Inflammatory macrophage treated with lipopolysaccharide for 4 hours (primary cell): ENCODE measurements at regions not wholly inside any gene's neighbourhood (a gene's known extent, or its start where the extent isn't known, plus 50 kb on each side); places are given as distances from the start of the nearest gene placed in this dataset.
"Not testable (repeated sequence)": the region's sequence is repeated elsewhere in the genome, so short reads cannot be mapped to it uniquely, and the experiment has no call there.

Experiments used
- DNase-seq: peaks from one replicate; pipeline ENCODE4 v3.0.0-alpha.2; 2020

GRCh38 chr2:166727095-166727494, 161.2 kb upstream of the XIRP2 start:
- DNase-seq: peak; percentile 82

GRCh38 chr2:166725927-166726924, 162.1 kb upstream of the XIRP2 start:
- DNase-seq: no peak

GRCh38 chr2:166716968-166717367, 171.3 kb upstream of the XIRP2 start:
- no peak for DNase-seq

DNA sequence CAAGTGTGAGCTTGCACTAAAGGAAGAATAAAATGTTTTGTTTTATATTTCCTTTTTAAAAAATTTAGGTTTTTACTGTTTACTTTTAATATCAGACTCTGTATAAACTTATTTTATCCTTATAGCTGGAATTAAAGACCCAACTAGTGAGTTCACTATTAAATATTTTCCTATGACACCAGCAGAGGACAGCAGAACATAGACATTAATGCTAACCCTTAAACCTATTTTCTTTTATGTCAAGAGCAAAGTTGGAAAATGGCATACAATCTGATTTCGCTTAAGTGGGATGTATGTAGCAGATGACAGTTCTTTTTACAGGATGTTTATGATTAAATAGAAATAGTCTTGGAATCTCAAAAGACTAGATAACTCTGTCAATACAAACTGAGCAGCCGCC, 188.2 kb upstream of the XIRP2 start:
- no peak for DNase-seq

- no peak for DNase-seq
Measured at GRCh38 chr2:166695154-166695553, 193.1 kb upstream of the XIRP2 start.

GRCh38 chr2:166686057-166686456, 192.0 kb upstream of the SCN7A start:
- not testable (repeated sequence) for DNase-seq

DNA sequence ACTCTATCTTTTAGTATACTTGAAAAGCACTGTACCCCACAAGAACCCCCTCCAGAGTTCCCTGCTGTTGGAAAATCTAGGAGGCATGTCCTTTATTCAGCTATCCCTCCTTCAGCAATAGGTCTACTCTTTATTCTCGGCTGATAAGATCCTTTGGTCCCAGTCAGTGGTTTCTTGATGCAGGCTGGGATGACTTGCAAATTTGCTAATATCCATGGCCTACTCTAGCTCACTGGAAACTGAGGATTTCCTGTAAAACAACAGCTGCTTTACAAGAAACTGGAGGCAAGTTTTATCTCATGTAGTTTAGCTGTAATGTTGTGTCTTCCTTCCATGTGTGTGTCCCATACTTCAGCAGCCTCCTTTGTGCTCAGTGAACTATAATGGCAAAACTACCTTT, 183.9 kb upstream of the SCN7A start:
- no peak for DNase-seq

- no peak for DNase-seq
Measured at GRCh38 chr2:166676716-166677115, 182.7 kb upstream of the SCN7A start.

GRCh38 chr2:166675553-166675952, 181.5 kb upstream of the SCN7A start:
- DNase-seq: no peak

GRCh38 chr2:166673986-166674385, 179.9 kb upstream of the SCN7A start:
- no peak for DNase-seq

DNA sequence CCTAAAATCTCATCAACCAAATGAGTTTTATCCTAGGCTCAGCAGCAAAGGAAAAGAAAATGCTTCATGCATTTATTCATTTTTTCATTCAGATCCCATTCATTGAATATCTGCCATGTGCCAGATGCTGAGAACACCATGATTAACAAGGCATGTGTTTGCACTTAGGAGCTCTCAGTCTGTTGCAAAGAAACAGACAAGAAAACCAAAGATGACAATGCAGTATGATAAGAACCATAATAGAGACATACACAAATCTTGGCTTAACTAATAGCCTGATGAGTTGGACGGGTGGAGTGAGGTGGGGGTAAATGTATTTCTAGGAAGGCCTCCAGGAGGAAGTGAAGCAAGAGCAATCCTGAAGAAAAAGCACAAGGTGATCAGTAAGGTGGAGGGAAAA, 177.8 kb upstream of the SCN7A start:
- DNase-seq: no peak

GRCh38 chr2:166671235-166671634, 177.2 kb upstream of the SCN7A start:
- no peak for DNase-seq

- no peak for DNase-seq
Measured at GRCh38 chr2:166665991-166666940, 172.2 kb upstream of the SCN7A start.

GRCh38 chr2:166661824-166662223, 167.8 kb upstream of the SCN7A start:
- no peak for DNase-seq

- DNase-seq: no peak
Measured at GRCh38 chr2:166661391-166661790, 167.3 kb upstream of the SCN7A start.

DNA sequence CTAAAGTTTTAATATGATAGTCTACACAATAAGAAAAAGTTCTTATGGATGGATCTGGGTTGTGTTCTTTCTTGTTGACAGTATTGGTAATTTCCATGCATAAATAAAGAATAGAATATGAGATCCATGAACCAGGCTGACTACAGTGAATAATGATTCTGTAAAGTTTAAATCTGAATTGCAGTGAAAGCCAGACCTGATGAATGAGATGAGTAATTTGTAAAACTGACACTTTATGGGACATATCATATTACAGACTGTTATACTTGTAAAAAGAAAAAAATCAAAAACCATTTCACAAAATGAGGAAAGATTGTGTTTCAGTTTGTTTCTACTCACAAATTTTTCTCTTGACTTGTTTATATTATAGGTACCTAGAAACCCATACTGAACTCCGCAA, 164.9 kb upstream of the SCN7A start:
- no peak for DNase-seq

- DNase-seq: no peak
Measured at GRCh38 chr2:166653185-166653813, 159.2 kb upstream of the SCN7A start.

DNA sequence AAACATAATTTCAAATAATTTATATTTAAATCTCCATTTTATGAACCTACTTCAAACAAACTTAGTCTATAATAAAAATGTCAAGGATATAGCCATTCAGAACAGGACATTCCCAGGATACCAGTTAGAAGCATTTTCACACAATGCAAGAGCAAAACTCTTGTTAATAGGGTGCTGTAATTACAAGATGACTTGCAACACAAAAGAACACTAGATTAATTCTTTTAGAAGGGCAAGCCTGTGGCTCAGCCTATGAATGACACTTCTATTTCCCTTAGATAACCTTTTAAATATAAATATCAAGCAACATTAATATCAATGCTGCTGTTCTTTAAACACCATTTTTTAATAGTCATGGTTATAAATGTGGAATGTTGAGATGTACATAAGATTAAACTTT, 157.9 kb upstream of the SCN7A start:
- no peak for DNase-seq

DNA sequence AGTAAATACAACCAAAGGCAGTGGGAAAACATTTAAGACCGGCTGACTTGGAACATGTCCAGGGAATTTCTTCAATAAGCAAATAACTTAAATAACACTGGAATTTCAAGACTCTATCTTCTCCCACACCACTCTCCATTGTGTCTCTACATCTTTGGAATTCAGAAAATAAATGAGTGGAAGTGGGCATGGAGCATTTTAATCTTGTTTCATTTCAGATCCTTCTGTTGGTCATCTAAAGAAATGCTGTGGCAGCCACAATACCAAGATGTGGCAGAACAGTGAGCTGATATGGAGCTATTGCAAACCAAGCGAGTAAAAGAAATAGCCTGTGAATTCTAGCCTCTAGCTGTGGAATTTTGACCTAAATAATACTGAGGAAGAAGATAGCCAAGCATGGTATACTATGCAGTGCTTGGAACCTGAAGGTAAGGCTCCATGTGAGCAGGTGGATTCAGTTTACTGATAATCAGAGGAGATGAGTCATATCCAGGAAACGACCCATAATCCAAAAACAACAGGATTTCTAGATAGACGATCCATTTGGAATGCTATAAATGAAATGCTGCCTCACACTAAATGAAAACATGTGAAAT, 157.1 kb upstream of the SCN7A start:
- DNase-seq: no peak

DNA sequence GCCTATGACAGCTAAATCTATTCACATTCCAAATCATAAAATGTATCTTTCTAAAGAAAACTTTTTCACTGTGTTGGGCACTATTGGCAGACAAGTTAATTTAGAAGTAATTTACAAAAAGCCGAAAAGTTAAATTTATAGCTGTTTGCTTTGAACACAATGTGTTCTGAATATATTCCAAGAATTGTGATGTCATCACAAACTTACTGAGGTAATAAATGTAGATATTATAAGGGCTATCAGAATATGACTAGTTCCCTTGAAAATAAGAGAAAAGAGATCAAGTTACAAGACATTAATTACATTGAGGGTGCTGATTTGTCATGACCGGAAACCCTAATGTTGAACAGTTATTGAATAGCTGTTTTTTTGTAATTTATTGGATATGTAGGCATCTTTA, 153.9 kb upstream of the SCN7A start:
- no peak for DNase-seq

DNA sequence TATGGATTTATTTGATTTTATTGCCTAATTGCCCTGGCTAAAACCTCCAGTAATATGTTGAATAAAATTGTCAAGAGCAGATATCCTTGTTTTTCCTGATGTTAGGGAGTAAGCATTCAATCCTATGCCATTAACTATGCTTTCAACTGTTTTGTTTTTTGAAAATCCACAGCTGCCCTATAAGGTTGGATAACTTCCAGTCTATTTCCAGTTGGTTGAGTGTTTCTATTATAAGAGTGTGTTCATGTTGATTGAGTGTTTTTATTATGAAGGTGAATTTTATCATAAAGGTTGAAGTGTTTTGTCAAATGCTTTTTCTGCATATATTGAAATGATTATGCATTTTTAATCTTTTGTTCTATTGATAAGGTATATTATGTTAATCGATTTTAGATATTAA, 149.9 kb upstream of the SCN7A start:
- DNase-seq: no peak

GRCh38 chr2:166641516-166641915, 147.5 kb upstream of the SCN7A start:
- DNase-seq: not testable (repeated sequence)

GRCh38 chr2:166637051-166637450, 143.0 kb upstream of the SCN7A start:
- DNase-seq: no peak
